Muscle of leg (tissue), 3 donors: ENCODE measurements at regions not wholly inside any gene's neighbourhood (a gene's known extent, or its start where the extent isn't known, plus 50 kb on each side); places are given as distances from the start of the nearest gene placed in this dataset.
A peak's percentile ranks its signal among the peaks of the same experiment; 100 is the strongest.
"Not testable (repeated sequence)": the region's sequence is repeated elsewhere in the genome, so short reads cannot be mapped to it uniquely, and the experiment has no call there.

Experiments used
- DNase-seq: peaks from one replicate; pipeline ENCODE4 v3.0.0; 2013
- H3K27ac ChIP-seq: one replicate; pipeline ENCODE4 v1.5.1; 2013; ENCODE audit warnings: mild to moderate bottlenecking, low read length, control low read depth
- H3K27me3 ChIP-seq: one replicate; pipeline ENCODE4 v1.6.1; 2013; ENCODE audit warnings: low read length; ENCODE audit not compliant: control insufficient read depth, insufficient read depth
- H3K36me3 ChIP-seq: one replicate; pipeline ENCODE4 v1.6.1; 2013; ENCODE audit warnings: low read length; ENCODE audit not compliant: control insufficient read depth, insufficient read depth
- H3K4me1 ChIP-seq: one replicate; pipeline ENCODE4 v1.6.1; 2013; ENCODE audit warnings: low read length; ENCODE audit not compliant: control insufficient read depth, insufficient read depth
- H3K4me3 ChIP-seq: one replicate; pipeline ENCODE4 v1.5.1; 2013; ENCODE audit warnings: low read length, control low read depth
- H3K9me3 ChIP-seq: replicated peaks from 2 replicates; pipeline ENCODE4 v1.6.1; 2013; ENCODE audit warnings: low read depth, low read length; ENCODE audit not compliant: control insufficient read depth
- WGBS: methylation state at CpG from one replicate; pipeline ENCODE4 v1.1.5; 2013; ENCODE audit warnings: missing lambda C conversion rate; ENCODE audit not compliant: insufficient coverage; 5-methylcytosine and 5-hydroxymethylcytosine counted together

GRCh38 chr2:44083054-44083453 is 85.6 kb upstream of the PPM1B start:
- Histone ChIP-seq H3K4me3 (no peak overlapping the region), H3K36me3 (no peaks in the 10 kb centered on the region), H3K27ac (no peak overlapping the region), H3K27me3 (no peaks in the 10 kb centered on the region), H3K4me1 (peaks cover 10% of the 10 kb centered on the region), H3K9me3 (no peaks in the 10 kb centered on the region)
- 100% methylated on average over 1 of the region's 4 CpGs for WGBS
- DNase-seq: no peak

- no peak overlapping the region for H3K27ac ChIP-seq
- H3K4me3 ChIP-seq: no peak overlapping the region
- H3K36me3 ChIP-seq: no peaks in the 10 kb centered on the region
- no peaks in the 10 kb centered on the region for H3K27me3 ChIP-seq
- peaks cover 10% of the 10 kb centered on the region for H3K4me1 ChIP-seq
- 93% methylated on average over 3 of the region's 5 CpGs for WGBS
- DNase-seq: no peak
- no peaks in the 10 kb centered on the region for H3K9me3 ChIP-seq
Measured at GRCh38 chr2:44084850-44085249, 83.8 kb upstream of the PPM1B start.

- Histone ChIP-seq H3K36me3 (no peaks in the 10 kb centered on the region), H3K9me3 (no peaks in the 10 kb centered on the region), H3K27me3 (no peaks in the 10 kb centered on the region), H3K27ac (no peak overlapping the region), H3K4me1 (peaks cover 12% of the 10 kb centered on the region), H3K4me3 (no peak overlapping the region)
- DNase-seq: no peak
- WGBS: 58% methylated on average over 9 of the region's 12 CpGs
Measured at GRCh38 chr2:44086629-44087028, 82.0 kb upstream of the PPM1B start.

GRCh38 chr2:44087036-44087713 is 81.5 kb upstream of the PPM1B start:
- DNase-seq: peak; percentile 81
- Histone ChIP-seq H3K9me3 (no peaks in the 10 kb centered on the region), H3K27me3 (no peaks in the 10 kb centered on the region), H3K4me3 (peak overlapping the region; percentile 43), H3K4me1 (peaks cover 12% of the 10 kb centered on the region), H3K36me3 (no peaks in the 10 kb centered on the region), H3K27ac (no peak overlapping the region)
- WGBS: 8% methylated on average over 26 of the region's 29 CpGs

GRCh38 chr2:44087714-44088092 is 81.0 kb upstream of the PPM1B start:
- H3K27ac ChIP-seq: no peak overlapping the region
- H3K36me3 ChIP-seq: no peaks in the 10 kb centered on the region

GRCh38 chr2:44092519-44092918 is 76.2 kb upstream of the PPM1B start:
- not testable (repeated sequence) for H3K36me3 ChIP-seq, DNase-seq, H3K9me3 ChIP-seq, H3K4me3 ChIP-seq, H3K4me1 ChIP-seq, H3K27me3 ChIP-seq, H3K27ac ChIP-seq
- 100% methylated on average over 1 of the region's 5 CpGs for WGBS

More at GRCh38 chr2:44087714-44088092, 81.0 kb upstream of the PPM1B start:
- peak overlapping the region; percentile 43 for H3K4me3 ChIP-seq
- DNase-seq: peak; percentile 3
- no peaks in the 10 kb centered on the region for H3K27me3 ChIP-seq
- no peaks in the 10 kb centered on the region for H3K9me3 ChIP-seq
- H3K4me1 ChIP-seq: peaks cover 12% of the 10 kb centered on the region
- 24% methylated on average over 4 of the region's 4 CpGs for WGBS

GRCh38 chr2:44093970-44094369 is 74.7 kb upstream of the PPM1B start:
- peaks cover 2% of the 10 kb centered on the region for H3K4me1 ChIP-seq
- peaks cover 2% of the 10 kb centered on the region for H3K27me3 ChIP-seq
- DNase-seq: no peak
- H3K27ac ChIP-seq: no peak overlapping the region
- no CpG with 5 or more reads among the region's 3 CpGs for WGBS
- no peak overlapping the region for H3K4me3 ChIP-seq
- H3K36me3 ChIP-seq: no peaks in the 10 kb centered on the region
- H3K9me3 ChIP-seq: no peaks in the 10 kb centered on the region

- H3K36me3 ChIP-seq: no peaks in the 10 kb centered on the region
- 66% methylated on average over 5 of the region's 6 CpGs for WGBS
- no peaks in the 10 kb centered on the region for H3K4me1 ChIP-seq
- no peak overlapping the region for H3K4me3 ChIP-seq
- H3K27ac ChIP-seq: no peak overlapping the region
- H3K9me3 ChIP-seq: no peaks in the 10 kb centered on the region
- DNase-seq: no peak
- peaks cover 2% of the 10 kb centered on the region for H3K27me3 ChIP-seq
Measured at GRCh38 chr2:44097322-44097907, 71.3 kb upstream of the PPM1B start.

- DNase-seq: no peak
- 88% methylated on average over 2 of the region's 3 CpGs for WGBS
Measured at GRCh38 chr2:44098050-44098449, 70.6 kb upstream of the PPM1B start.

GRCh38 chr2:44098891-44099290 is 69.8 kb upstream of the PPM1B start:
- Histone ChIP-seq H3K4me1 (no peaks in the 10 kb centered on the region), H3K36me3 (no peaks in the 10 kb centered on the region), H3K27me3 (peaks cover 2% of the 10 kb centered on the region), H3K27ac (no peak overlapping the region), H3K9me3 (no peaks in the 10 kb centered on the region), H3K4me3 (no peak overlapping the region)
- 94% methylated on average over 5 of the region's 6 CpGs for WGBS
- DNase-seq: no peak

More at GRCh38 chr2:44098050-44098449, 70.6 kb upstream of the PPM1B start:
- Histone ChIP-seq H3K27ac (no peak overlapping the region), H3K36me3 (no peaks in the 10 kb centered on the region), H3K4me1 (no peaks in the 10 kb centered on the region), H3K9me3 (no peaks in the 10 kb centered on the region), H3K4me3 (no peak overlapping the region), H3K27me3 (peaks cover 2% of the 10 kb centered on the region)
